ENCODE measurements at regions not wholly inside any gene's neighbourhood (a gene's known extent, or its start where the extent isn't known, plus 50 kb on each side); places are given as distances from the start of the nearest gene placed in this dataset.
"Not testable (repeated sequence)": the region's sequence is repeated elsewhere in the genome, so short reads cannot be mapped to it uniquely, and the experiment has no call there.

DNA sequence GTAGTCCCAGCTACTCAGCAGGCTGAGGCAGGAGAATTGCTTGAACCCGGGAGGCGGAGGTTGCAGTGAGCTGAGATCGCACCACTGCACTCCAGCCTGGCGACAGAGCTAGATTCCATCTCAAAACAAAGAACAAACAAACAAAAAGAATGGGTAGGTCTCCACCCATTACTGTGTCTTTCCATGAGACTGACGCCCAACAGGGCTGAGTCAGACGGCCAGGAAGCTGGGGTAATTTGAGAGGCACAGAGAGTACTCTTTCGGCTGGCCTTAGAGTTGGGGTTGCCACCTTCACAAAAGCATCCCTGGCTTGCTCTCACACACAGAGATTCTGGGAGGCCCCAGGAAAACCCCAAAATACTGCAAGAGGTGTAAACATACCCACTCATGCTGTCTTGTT is 72.0 kb upstream of the DHRSX start:
- no peak for DNase-seq (ENCODE audit: low read depth)

GRCh38 chrX:2568125-2568524 is 67.3 kb upstream of the DHRSX start:
- DNase-seq (ENCODE audit: low read depth) = no peak

- DNase-seq (ENCODE audit: low read depth) = no peak
Observed at GRCh38 chrX:2566055-2566454, 65.3 kb upstream of the DHRSX start.

GRCh38 chrX:2561456-2561855 is 60.7 kb upstream of the DHRSX start:
- DNase-seq (ENCODE audit: low read depth) = no peak

- no peak for DNase-seq (ENCODE audit: low read depth)
Observed at GRCh38 chrX:2559124-2559523, 58.3 kb upstream of the DHRSX start.

DNA sequence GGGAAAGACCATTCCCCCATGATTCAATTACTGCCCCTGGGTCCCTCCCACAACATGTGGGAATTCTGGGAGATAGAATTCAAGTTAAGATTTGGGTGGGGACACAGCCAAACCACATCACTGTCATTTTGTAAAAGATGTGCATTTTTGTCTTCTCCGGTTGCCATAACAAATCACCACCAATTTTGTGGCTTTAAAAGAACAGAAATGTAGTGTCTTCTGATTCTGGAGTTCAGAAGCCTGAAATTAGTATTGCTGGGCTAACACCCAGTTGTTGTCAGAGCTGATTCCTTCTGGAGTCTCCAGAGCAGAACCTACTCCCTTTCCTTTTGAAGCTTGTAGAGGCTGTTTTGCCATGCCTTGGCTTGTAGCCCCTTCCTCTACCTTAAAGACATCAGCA is 54.1 kb upstream of the DHRSX start:
- DNase-seq (ENCODE audit: low read depth) = no peak

DNA sequence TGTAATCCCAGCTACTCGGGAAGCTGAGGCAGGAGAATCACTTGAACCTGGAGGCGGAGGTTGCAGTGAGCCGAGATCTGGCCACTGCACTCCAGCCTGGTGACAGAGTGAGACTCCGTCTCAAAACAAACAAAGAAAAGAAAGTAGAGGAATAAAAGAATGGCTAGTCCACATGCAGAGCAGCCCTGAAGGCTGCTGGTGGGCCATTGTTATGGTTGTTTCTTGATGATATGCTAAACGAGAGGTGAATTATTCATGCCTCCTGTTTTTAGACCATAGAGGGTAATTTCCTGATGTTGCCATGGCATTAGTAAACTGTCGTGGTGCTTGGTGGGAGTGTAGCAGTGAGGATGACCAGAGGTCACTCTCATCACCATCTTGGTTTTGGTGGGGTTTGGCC is 53.3 kb upstream of the DHRSX start:
- DNase-seq (ENCODE audit: low read depth) = not testable (repeated sequence)

- DNase-seq (ENCODE audit: low read depth) = no peak
Observed at GRCh38 chrX:2552621-2553201, 51.9 kb upstream of the DHRSX start.

DNA sequence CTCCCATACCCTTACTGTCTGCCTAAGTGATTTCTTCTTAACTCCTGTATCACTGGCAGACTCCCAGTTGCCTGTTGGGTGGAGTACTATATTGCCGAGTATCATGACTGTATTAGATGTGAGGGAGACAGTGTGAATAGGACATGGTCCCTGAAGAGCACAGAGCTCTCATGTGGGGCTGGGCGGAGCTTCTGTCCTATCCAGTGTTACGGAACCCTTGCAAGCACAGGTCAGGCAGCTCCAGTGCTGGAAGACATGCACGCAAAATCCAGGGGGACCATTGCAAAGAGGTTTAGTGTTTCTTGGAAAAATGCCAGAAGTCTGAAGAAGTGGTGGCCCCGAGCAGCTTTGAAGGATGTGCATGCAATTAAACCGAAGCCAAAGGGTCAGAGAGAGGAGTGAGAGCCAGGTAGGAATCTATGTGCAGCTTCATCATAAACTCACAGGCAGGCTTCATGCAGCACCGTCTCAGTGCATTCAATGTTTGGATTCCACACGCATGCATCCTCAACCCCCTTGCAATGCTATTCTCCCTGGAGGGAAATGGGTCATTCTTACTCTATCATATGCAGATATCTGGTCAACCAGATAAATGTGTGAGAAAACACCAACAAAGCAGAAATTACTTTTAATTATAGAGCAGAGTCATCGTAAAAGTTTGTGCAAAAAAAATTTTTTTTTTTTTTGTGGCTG is 49.7 kb upstream of the DHRSX start:
- DNase-seq (ENCODE audit: low read depth) = no peak
